NOMO-1 treated with DMSO at 0.1 percent for 48 hours (cell line): ENCODE measurements at regions not wholly inside any gene's neighbourhood (a gene's known extent, or its start where the extent isn't known, plus 50 kb on each side); places are given as distances from the start of the nearest gene placed in this dataset.

Experiments used
- DNase-seq: peaks from one replicate; lab custom pipeline; 2025; ENCODE audit not compliant: unreplicated experiment; lab: John Stamatoyannopoulos, UW

DNA sequence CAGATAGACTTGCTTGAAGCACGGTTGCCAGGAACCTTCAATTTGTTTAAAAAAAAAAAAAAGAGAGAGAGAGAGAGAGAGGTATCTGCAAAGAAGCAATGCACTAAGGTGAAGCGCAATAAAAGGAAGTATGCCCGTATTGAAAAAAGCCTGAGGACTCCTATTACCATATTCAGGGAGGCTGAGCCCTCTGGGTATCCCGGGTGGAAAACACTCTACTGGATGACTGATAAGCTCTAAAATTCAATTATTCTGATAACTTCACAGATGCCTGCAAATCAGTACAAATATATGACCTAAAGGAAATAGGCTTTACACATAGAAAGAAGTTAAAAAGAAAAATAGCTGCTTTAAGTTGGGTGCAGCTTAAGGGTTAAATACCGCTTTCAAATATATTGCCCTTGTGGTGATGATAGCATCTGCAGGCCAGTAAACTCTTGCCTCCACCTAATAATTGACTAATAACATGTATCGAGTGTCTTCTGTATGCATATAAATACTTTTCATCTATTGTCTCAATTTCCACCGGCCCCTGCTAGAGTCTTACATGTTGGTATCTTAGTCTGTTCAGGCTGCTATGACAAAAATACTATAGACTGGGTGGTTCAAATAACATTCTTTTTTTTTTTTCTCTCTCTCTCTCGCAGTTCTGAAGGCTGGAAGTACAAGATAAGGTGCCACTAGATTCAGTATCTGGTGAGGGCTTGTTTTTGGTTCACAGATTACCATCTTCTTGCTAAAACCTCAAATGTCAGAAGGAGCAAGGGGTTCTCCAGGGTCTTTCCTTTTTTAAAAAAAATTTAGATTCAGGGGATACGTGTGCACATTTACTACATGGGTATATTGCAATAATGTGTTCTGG is 187.4 kb upstream of the JARID2 start:
- no peak for DNase-seq

DNA sequence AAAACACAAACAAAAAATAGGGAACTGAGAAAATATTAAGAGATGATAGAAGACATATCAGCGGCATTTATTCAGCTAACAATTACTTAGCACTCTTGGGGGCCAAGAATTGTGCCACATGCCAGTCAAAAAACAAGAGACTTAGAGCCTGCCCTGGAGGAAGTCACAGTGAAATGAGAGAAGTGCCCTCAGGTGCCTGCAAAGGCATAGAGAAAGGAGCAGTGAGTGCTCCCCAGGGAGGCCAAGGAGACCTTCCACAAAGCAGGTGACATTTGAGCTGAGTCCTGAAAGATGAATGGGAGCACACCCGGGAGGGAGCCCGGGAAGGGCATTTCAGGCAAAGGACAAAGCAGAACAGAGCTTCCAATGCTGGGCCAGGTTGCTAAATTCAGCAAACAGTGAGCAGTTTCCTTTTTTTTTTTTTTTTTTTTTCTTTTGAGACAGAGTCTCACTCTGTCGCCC is 184.7 kb upstream of the JARID2 start:
- DNase-seq, result peak; percentile 73

DNA sequence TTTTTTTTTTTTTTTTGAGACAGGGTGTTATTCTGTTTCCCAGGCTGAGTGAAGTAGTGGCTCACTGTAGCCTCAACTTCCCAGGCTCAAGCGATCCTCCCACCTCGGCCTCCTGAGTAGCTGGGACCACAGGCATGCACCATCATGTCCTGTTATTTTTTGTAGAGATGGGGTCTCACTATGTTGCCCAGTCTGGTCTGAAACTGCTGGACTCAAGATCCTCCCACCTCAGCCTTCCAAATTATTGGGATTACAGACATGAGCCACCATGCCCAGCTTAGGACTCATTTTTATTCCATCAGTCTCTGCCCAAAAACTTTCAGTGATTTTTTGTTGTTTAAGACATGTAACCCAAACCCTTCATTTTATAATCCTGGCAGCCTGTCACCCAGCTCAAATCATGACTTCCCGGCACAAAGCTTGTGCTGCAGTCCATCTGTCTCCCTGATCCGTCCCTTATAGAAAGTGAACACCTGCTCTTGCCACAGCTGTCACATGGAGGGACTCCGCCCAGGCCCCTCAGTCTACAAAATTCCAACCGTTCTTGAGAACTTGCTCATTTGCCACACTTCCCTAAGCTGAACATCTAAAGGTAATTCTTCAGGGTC is 183.9 kb upstream of the JARID2 start:
- DNase-seq, result no peak

DNA sequence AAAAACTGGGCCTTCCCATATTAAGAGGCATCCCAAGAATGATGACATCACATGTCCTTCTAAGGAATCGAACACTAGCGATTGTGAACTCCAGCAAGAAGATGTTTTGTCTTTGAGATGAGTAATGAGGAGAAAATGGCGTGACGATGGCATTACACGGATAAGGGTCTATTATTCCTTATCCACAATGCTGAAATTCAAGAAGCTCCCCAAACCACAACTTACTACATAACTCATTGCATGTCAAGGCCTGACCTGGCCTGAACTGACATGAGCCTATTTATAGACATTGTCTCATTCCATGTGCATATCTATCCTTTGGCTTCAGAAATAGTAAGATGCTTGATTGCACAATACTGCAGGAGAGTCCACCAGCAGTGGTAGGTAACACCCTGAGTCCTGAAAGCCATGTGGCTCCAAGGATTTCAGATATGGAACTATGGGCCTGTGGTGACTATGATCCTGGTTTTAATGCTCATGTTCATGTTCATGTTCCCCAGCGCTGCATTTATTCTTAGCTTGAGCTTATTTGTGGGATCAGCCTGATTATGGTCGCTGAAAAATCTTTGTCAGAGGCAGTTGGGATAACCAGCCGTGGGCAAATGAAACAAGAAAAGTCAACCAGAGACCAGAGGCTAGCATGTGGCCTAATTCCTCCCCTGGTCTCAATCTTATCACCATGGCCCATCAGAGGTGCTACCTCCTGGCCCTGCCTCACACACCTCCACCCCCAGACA is 183.2 kb upstream of the JARID2 start:
- peak; percentile 91 for DNase-seq

DNA sequence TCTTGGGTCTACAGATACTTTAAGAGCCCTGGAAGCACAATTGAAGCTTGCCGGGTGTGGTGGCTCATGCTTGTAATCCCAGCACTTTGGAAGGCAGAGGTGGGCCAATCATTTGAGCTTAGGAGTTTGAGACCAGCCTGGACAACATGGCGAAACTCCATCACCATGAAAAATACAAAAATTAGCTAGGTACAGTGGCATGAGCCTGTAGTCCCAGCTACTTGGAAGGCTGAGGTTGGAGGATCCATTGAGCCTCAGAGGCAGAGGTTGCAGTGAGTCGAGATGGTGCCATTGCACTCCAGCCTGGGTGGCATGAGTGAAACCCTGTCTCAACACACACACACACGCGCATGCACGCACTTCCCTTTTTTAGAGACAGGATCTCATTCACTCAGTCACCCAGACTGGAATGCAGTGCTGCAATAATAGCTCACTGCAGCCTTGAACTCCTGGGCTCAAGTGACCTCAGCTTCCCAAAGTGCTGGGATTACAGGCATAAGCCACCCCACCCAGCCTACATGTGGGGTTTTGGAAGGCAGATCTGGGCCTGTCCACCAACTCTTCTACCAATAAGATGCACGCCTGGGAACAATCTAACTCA is 182.5 kb upstream of the JARID2 start:
- peak; percentile 77 for DNase-seq

DNA sequence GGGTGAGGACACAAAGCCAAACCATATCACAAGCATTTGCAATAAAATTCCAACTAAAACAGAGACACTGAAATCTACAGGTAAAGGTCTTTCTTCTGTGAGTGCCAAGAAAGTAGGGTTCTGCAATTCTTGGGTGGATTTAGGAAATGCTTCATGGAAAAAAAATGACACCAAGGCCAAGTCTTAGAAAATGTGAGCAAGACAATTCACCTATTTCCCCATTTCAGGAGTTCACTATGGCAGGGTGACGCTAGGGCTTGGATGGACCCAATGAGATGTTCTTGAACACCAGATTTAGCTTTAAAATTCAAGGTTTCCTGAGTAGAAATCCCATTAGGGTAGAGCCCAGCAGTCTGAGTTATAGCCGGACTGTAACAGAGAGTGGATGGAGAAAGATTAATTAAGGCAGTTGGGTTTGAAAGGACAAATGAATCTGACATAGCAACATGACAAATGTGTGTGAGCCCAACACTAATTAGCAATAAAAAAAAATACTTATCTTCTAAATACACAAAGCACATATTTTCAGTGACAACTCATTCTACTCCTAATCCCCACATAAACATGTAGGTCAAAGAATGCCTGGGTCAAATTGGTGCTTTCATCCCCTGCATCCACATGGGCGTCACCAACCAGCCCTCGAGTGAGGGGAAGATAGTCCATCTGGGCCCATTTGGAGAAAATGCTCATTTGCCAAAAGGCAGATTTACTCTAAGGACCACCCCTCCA is 180.4 kb upstream of the JARID2 start:
- DNase-seq, result no peak

DNA sequence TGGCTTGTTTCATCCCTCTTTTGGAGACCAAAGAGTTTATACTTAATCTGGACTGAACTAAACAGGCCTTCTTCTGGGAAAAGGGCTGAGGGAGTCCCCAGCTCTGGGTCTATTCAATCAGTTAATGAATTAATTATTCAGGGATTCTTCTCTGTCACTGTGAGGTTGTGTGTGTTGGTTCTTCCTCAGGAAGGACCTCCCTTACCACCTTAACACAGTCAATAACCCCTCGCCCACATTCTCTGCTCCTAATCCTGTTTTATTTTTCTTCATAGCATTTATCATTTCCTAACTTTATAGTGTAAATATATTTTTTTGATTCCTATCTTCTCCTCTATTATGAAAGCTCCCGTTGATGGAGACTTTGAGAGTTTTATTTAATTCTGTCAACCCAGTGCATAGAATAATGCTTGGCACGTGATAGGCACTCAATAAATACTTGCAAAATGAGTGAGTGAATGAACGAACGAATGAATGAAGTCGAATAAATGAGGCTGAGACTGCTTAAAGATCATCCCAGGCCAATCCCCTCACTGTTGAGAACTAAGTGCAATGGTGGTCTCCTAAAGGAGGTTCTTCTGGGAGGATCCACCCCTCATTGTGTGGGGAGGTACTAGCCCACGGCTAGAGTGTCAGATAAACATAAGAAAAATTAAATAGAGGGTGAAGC is 179.6 kb upstream of the JARID2 start:
- no peak for DNase-seq

DNA sequence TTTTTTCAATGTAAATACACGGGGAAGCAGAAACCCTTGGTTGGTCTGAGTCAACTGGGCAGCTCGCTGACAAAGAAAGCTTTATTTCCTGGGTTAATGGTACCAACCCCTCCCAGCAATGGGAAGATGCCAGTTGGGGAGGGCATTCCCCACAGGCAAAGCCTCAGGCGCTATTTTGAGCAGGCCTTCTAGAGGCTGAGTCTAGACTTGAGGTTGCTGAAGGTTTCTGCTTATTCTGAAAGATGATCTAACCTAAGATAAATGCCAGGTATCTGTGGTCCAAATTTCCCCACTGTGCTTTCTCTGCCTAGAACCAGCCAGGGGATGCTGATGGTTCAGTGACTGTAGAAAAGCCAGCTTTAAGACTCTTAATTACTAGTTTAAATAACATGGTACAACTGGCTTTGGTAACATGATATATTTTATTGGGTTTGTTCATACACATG is 172.5 kb upstream of the JARID2 start:
- DNase-seq, result no peak

DNA sequence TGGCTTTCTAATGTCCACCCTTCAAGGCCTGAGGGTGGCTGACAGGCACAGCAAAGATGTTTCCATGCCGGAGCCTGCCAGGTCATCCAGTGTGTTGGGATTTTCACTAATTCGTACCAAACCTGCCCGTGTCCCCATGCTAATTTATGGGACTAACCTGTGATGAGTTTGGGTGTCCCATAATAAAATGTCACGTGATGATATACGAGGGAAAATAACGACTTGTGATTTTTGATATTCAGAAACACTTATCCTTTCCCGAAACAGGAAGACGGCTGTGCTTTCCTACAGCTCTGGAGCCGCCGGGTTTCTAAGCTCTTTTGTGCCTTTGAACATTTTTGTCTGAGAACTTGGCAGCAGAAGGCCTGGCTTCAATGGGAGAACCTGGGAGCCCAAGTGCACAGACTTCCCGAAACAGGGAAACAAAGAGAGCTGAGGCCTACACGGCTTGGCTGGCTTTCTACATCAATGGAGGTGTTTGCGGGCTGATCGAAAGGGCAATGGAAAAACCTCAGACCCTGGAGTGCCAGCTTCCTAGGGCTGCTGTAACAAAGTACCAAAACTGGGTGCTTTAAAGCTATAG is 171.9 kb upstream of the JARID2 start:
- DNase-seq, result no peak

DNA sequence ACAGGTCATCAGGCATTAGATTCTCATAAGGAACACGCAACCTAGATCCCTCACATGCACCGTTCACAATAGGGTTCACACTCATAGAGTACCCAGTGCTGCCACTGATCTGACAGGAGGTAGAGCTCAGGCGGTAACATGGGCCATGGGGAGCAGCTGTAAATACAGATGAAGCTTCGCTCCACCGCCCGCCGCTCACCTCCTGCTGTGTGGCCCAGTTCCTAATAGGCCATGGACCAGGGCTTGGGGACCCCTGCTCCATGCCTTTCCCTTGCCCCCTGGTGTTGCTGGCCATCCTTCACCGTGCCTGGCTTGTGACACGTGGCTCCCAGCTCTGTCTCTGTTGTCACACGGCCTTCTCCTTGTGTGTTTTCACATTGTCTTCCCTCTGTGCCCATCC is 171.1 kb upstream of the JARID2 start:
- no peak for DNase-seq

DNA sequence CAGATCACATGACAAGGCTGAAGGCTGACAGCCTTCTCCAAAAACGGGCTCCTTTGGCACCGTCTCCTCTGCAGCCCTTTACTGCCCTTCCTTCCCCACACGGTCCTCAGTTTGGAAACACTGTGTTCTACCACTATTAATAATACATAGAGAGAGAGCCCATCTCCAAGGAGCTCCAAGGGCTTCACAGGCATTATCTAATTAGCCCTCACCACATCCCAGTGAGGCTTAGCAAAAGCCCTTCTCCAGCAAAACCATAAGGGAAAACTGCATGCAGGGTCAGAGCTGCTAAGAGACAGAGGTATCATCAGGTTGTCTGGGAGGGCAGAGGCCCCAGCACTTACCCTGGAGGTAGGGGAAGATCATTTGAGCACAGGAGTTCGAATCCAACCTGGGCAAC is 169.3 kb upstream of the JARID2 start:
- DNase-seq, result no peak

DNA sequence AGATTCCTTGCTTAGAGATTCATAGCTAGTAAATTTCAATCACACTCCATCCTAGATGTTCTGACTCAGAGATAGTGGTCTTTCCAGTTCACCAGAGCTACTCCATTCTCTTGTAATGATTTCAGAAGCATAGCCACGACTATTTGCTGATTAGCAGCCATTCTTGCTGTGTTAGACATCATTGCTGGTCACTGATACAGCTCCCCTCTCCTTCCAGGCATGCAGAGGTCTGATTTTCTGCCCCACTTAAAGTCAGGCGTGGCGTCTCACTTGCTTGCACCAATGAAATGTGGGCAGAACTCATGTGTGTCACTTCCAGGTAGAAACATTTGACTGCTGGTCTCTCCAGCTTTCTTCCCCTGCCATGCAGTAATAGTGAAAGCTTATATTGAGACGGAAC is 168.9 kb upstream of the JARID2 start:
- DNase-seq, result no peak

DNA sequence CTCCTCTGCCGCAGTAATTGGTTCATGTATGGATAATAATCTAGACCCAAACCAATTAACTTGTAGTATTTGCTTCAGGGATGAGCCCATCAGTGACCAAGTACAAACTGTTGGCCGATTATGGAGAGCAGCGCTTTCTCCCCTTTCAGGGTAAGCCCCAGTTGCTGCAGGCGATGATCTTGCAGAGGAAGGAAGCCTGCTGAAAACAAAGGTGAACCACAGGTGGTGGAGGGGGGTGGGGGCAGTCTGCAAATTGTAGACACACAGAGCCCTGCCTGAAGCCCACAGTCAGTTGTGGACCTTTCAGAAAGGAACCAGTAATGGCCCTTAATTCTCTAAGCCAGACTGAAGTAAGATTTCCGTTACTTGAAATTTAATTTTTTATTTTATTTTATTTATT is 167.9 kb upstream of the JARID2 start:
- no peak for DNase-seq

DNA sequence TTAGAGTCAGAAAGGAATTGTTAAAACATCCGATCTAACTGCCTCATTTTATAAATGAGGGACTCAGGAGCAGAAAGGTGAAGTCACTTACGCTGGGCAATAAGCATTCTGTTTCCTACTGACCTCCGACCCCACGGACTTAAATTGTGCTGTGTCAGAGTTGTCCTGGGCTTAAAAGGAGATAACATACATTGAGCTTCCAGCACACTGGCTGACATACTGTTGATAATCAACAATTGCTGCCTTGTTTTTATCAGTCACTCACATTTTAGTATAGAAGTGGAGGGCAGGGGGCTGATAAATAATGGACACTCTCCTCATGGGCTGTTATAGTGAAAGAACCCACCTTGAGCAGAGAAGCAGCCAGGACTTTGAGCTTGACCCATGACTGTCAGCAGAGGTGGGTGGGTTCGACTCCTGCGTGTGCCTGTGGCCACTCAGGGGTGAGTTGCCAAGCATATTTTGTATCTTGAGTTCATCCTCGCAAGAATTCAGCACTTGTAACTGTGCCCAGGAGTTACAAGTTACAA is 166.5 kb upstream of the JARID2 start:
- no peak for DNase-seq

DNA sequence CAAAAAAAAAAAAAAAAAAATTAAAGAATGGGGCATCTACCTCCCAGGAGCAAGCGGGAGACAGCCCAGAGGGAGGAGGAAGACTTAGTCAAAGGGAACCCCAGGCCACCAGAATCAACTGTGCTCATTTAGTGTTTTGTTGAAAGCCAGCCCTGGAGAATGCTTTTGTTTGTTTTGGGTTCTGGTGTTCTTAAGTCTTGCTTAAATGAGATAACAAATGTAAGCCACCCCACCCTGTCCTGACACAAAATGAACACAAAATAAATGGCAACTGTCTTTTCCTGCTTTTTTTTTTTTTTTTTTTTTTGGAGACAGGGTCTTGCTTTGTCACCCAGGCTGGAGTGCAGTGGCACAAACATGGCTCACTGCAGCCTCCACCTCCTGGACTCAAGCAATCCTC is 165.0 kb upstream of the JARID2 start:
- DNase-seq, result no peak

DNA sequence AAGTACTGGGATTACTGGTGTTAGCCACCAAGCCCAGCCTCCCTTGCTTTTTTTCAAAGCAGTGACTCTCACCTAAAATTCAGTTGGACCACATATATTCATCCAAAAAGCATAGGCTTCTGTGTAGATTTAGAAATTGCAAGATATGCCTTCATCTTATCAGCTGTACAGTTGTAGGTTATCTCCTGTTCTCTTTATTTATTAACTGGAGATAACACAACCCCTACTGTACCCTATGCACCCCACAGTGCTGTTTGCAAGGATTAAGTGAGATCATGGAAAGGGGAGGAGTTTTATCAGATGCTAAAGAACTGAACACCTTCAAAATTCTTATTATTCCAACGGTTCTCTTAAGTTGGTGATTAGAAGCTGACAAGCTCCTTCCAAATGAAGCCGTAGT is 164.4 kb upstream of the JARID2 start:
- no peak for DNase-seq

DNA sequence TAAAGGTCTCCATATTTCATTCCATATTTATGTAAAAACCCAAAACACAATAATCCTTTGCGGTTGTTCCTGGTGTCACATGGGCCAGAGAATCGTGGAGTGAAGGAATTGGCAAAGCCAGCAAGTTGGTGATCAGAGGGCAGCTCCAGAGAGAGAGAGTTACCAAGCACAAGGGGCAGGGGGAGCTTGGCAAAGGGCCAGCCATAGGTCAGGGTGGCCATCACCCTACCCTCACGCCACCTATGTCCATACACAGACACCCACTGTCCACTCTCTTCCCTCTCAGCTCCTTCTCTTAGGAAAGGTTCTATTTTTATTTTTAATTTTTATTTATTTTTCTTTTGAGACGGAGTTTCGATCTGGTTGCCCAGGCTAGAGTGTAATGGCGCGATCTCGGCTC is 163.2 kb upstream of the JARID2 start:
- no peak for DNase-seq

DNA sequence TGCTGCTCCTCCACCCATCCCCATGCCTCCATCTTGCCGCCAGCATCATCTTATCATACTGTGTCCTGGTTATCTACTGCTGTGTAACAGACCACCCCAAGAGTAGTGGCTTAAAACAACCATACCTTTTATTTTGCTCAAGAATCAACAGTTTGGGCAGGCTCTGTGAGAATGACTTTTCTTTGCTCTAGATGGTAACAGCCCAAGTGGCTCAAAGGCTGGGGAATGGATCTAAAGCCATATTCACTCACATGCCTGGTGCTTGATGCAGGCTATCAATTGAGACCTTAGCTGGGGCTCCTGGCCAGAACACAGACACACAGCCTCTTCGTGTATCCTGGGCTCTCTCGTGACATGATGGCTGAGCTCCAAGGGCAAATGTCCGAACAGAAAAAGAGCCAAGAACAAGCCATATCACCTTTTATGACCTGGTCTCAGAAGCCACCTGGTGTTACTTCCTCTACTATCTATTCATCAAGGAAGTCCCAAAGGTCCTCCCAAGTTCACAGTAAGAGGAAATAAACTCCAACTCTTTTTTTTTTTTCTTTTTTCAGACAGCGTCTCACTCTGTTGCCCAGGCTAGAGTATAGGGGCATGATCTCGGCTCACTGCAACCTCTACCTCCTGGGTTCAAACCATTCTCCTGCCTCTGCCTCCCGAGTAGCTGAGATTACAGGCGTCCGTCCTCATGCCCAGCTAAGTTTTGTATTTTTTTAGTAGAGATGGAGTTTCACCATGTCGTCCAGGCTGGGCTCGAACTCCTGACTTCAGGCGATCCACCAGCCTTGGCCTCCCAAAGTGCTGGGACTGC is 159.3 kb upstream of the JARID2 start:
- DNase-seq, result peak; percentile 46

DNA sequence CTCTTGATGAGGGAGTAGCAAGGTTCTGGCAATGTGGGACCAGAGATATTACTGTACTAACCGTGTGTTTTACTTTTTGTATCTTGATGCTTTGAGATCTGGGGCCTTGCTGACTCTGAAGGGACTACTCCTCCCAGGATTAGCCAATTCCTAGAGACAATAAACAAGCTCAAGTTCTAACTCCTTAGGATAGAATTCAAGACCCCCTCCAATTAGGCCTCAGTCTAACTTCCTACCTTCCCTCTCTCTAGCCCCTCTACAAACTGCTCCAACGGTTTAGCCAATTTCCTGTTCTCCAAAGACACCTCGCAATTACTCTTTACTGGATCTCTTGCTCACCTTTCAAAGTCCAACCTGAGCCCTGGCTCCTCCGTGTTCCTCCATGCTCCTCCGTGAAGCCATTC is 158.7 kb upstream of the JARID2 start:
- DNase-seq, result no peak
